OCI-LY3 (cell line): ENCODE measurements at regions not wholly inside any gene's neighbourhood (a gene's known extent, or its start where the extent isn't known, plus 50 kb on each side); places are given as distances from the start of the nearest gene placed in this dataset.

Source experiments
- H2AFZ ChIP-seq: fragments of 200-600, 300-600 bp; shearing (Covaris generic); 2 replicates; pipeline ENCODE4 v1.6.0; 2014; ENCODE audit warnings: antibody characterized with exemption, low read depth, low read length
- H3K27ac ChIP-seq: fragments of 200-600, 300-600 bp; sonication (generic); 2 replicates; pipeline ENCODE4 v1.5.1; 2014; ENCODE audit warnings: mild to moderate bottlenecking, low read length, moderate library complexity, mixed read lengths
- H3K27me3 ChIP-seq: fragments of 200-600, 300-600 bp; sonication (generic); 2 replicates; pipeline ENCODE4 v1.6.1; 2014; ENCODE audit warnings: low read depth, low read length, mixed read lengths
- H3K36me3 ChIP-seq: fragments of 200-600, 300-600 bp; sonication (generic); replicated peaks from 2 replicates; pipeline ENCODE3; 2014; ENCODE audit warnings: low read depth, low read length, mixed read lengths
- H3K4me1 ChIP-seq: fragments of 300-600, 200-600 bp; sonication (generic); 2 replicates; pipeline ENCODE4 v1.6.1; 2014; ENCODE audit warnings: low read length, mixed read lengths
- H3K4me2 ChIP-seq: fragments of 200-600, 300-600 bp; sonication (generic); 2 replicates; pipeline ENCODE4 v1.6.1; 2014; ENCODE audit warnings: low read length, mixed read lengths
- H3K4me3 ChIP-seq: fragments of 300-600, 200-600 bp; sonication (generic); 2 replicates; pipeline ENCODE4 v1.5.1; 2014; ENCODE audit warnings: antibody characterized with exemption, mild to moderate bottlenecking, low read length, moderate library complexity
- H3K79me2 ChIP-seq: fragments of 300-600, 200-600 bp; shearing (Covaris generic); 2 replicates; pipeline ENCODE4 v1.6.1; 2014; ENCODE audit warnings: mild to moderate bottlenecking, low read length, mixed read lengths
- H3K9ac ChIP-seq: fragments of 300-600, 200-600 bp; shearing (Covaris generic); 2 replicates; pipeline ENCODE4 v1.6.0; 2014; ENCODE audit warnings: mild to moderate bottlenecking, low read length, moderate library complexity
- H3K9me3 ChIP-seq: fragments of 200-600, 300-600 bp; shearing (Covaris generic); 2 replicates; pipeline ENCODE4 v1.6.1; 2014; ENCODE audit warnings: low read length, mixed read lengths; ENCODE audit not compliant: insufficient read depth
- H4K20me1 ChIP-seq: fragments of 200-600, 300-600 bp; sonication (generic); 2 replicates; pipeline ENCODE4 v1.6.1; 2016; ENCODE audit warnings: low read length, mixed read lengths; ENCODE audit not compliant: insufficient read depth
- CTCF ChIP-seq: fragments of 200-600, 300-600 bp; sonication (generic); IDR thresholded peaks from 2 replicates; pipeline ENCODE4 v1.5.1; 2014; ENCODE audit warnings: antibody characterized with exemption, low read length, low read depth
- EZH2phosphoT487 ChIP-seq: fragments of 200-600 bp; shearing (Covaris generic); IDR thresholded peaks from 2 replicates; pipeline ENCODE4 v1.6.1; 2018; ENCODE audit warnings: antibody characterized with exemption, mixed run types, low read depth

GRCh38 chr3:104911376-104911775 lies 455.3 kb upstream of the ALCAM start:
- H3K4me2 ChIP-seq, result no peak overlapping the region
- no peaks in the 10 kb centered on the region for H3K27me3 ChIP-seq
- no peaks in the 10 kb centered on the region for H3K36me3 ChIP-seq
- no peak overlapping the region for H3K4me3 ChIP-seq
- no peaks in the 10 kb centered on the region for H4K20me1 ChIP-seq
- no peak overlapping the region for H3K9ac ChIP-seq
- H3K79me2 ChIP-seq, result no peaks in the 10 kb centered on the region
- no peaks in the 10 kb centered on the region for H3K4me1 ChIP-seq
- H3K27ac ChIP-seq, result no peak overlapping the region
- no peak for TF ChIP-seq EZH2phosphoT487
- TF ChIP-seq CTCF, result no peak
- H3K9me3 ChIP-seq, result no peaks in the 10 kb centered on the region
- H2AFZ ChIP-seq, result peak overlapping the region; percentile 32; the same call in 1 of the 2 replicates

- Histone ChIP-seq H2AFZ (no peak overlapping the region), H3K27me3 (no peaks in the 10 kb centered on the region), H3K9ac (no peak overlapping the region), H3K4me3 (no peak overlapping the region), H3K36me3 (peaks cover 16% of the 10 kb centered on the region), H3K4me2 (no peak overlapping the region), H3K79me2 (no peaks in the 10 kb centered on the region), H3K9me3 (peaks cover 14% of the 10 kb centered on the region; the same call in 1 of the 2 replicates), H3K4me1 (no peaks in the 10 kb centered on the region), H4K20me1 (no peaks in the 10 kb centered on the region), H3K27ac (no peak overlapping the region)
- TF ChIP-seq CTCF, result no peak
Observed at GRCh38 chr3:104916971-104917370, 449.7 kb upstream of the ALCAM start.

DNA sequence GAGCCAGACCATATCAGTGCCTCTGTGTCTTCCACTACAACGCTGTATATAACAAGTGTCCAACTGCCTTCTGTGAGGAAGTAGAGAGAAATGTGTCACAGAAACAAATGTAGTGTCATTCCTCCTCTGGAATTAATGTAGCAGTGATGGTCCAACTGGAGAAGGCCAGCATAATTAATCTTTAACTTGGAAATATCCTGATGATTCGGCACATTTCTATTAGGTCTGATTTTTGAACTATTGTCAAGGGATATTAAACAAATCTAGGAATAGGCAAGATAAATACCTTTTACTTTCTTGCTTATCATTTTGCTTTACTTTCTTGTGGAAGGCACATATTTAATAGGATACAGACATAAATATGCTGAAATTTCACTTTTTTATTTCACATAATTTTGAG lies 446.2 kb upstream of the ALCAM start:
- H3K36me3 ChIP-seq, result peaks cover 16% of the 10 kb centered on the region
- H3K9ac ChIP-seq, result no peak overlapping the region
- no peak overlapping the region for H3K27ac ChIP-seq
- no peak for TF ChIP-seq CTCF
- TF ChIP-seq EZH2phosphoT487, result no peak
- peaks cover 14% of the 10 kb centered on the region; the same call in 1 of the 2 replicates for H3K9me3 ChIP-seq
- no peak overlapping the region for H3K4me2 ChIP-seq
- no peaks in the 10 kb centered on the region for H4K20me1 ChIP-seq
- H3K4me1 ChIP-seq, result no peaks in the 10 kb centered on the region
- no peak overlapping the region for H2AFZ ChIP-seq
- H3K27me3 ChIP-seq, result no peaks in the 10 kb centered on the region
- no peak overlapping the region for H3K4me3 ChIP-seq
- H3K79me2 ChIP-seq, result no peaks in the 10 kb centered on the region

- Histone ChIP-seq H2AFZ (no peak overlapping the region), H4K20me1 (no peaks in the 10 kb centered on the region), H3K9me3 (no peaks in the 10 kb centered on the region), H3K36me3 (no peaks in the 10 kb centered on the region), H3K27me3 (no peaks in the 10 kb centered on the region), H3K79me2 (no peaks in the 10 kb centered on the region), H3K4me3 (no peak overlapping the region), H3K4me2 (no peak overlapping the region), H3K9ac (no peak overlapping the region), H3K4me1 (no peaks in the 10 kb centered on the region), H3K27ac (no peak overlapping the region)
- no peak for TF ChIP-seq CTCF
- no peak for TF ChIP-seq EZH2phosphoT487
Observed at GRCh38 chr3:104933972-104934371, 432.7 kb upstream of the ALCAM start.
